ENCODE measurements at regions not wholly inside any gene's neighbourhood (a gene's known extent, or its start where the extent isn't known, plus 50 kb on each side); places are given as distances from the start of the nearest gene placed in this dataset.
A peak's percentile ranks its signal among the peaks of the same experiment; 100 is the strongest.
"Not testable (repeated sequence)": the region's sequence is repeated elsewhere in the genome, so short reads cannot be mapped to it uniquely, and the experiment has no call there.

GRCh38 chr1:18560692-18561091 lies 70.0 kb upstream of the PAX7 start:
- DNase-seq (ENCODE audit: low read depth in 3 of 3, low spot score in 1 of 3) = no peak

- no peak for DNase-seq (ENCODE audit: low read depth in 3 of 3, low spot score in 1 of 3)
These were observed 68.7 kb upstream of the PAX7 start for GRCh38 chr1:18561967-18562366.

GRCh38 chr1:18564676-18565075 lies 66.0 kb upstream of the PAX7 start:
- no peak for DNase-seq (ENCODE audit: low read depth in 3 of 3, low spot score in 1 of 3)

- no peak for DNase-seq (ENCODE audit: low read depth in 3 of 3, low spot score in 1 of 3)
These were observed 65.3 kb upstream of the PAX7 start for GRCh38 chr1:18565321-18565720.

- DNase-seq (ENCODE audit: low read depth in 3 of 3, low spot score in 1 of 3) = no peak
These were observed 62.2 kb upstream of the PAX7 start for GRCh38 chr1:18568489-18568888.

GRCh38 chr1:18569251-18569650 lies 61.4 kb upstream of the PAX7 start:
- DNase-seq (ENCODE audit: low read depth in 3 of 3, low spot score in 1 of 3) = no peak

- DNase-seq (ENCODE audit: low read depth in 3 of 3, low spot score in 1 of 3) = no peak
These were observed 60.7 kb upstream of the PAX7 start for GRCh38 chr1:18569811-18570545.

- no peak for DNase-seq (ENCODE audit: low read depth in 3 of 3, low spot score in 1 of 3)
These were observed 59.4 kb upstream of the PAX7 start for GRCh38 chr1:18571275-18571674.

GRCh38 chr1:18572022-18572880 lies 58.4 kb upstream of the PAX7 start:
- no peak for DNase-seq (ENCODE audit: low read depth in 3 of 3, low spot score in 1 of 3)

GRCh38 chr1:18573170-18573569 lies 57.5 kb upstream of the PAX7 start:
- DNase-seq (ENCODE audit: low read depth in 3 of 3, low spot score in 1 of 3) = no peak

- no peak for DNase-seq (ENCODE audit: low read depth in 3 of 3, low spot score in 1 of 3)
These were observed 55.9 kb upstream of the PAX7 start for GRCh38 chr1:18574754-18575153.

GRCh38 chr1:18575620-18576019 lies 55.0 kb upstream of the PAX7 start:
- DNase-seq (ENCODE audit: low read depth in 3 of 3, low spot score in 1 of 3) = peak in 2 of 3 donors; percentile 5 to 43

- DNase-seq (ENCODE audit: low read depth in 3 of 3, low spot score in 1 of 3) = no peak
These were observed 52.4 kb upstream of the PAX7 start for GRCh38 chr1:18578271-18578670.

GRCh38 chr1:18579267-18579666 lies 51.4 kb upstream of the PAX7 start:
- not testable (repeated sequence) for DNase-seq (ENCODE audit: low read depth in 3 of 3, low spot score in 1 of 3)

- DNase-seq (ENCODE audit: low read depth in 3 of 3, low spot score in 1 of 3) = no peak
These were observed 50.6 kb upstream of the PAX7 start for GRCh38 chr1:18580047-18580446.

GRCh38 chr1:18580691-18581419 lies 49.8 kb upstream of the PAX7 start:
- no peak for DNase-seq (ENCODE audit: low read depth in 3 of 3, low spot score in 1 of 3)

Data from stimulated activated CD4-positive, alpha-beta T cell treated with anti-CD3 and anti-CD28 coated beads, TNF-alpha, amount 100 ng/mL, for 1 hour (primary cell).